Activated T-helper 17 cell treated with anti-CD3 and anti-CD28 coated beads, Interleukin-2, amount 50 U/mL, for 72 hours (primary cell): ENCODE measurements at regions not wholly inside any gene's neighbourhood (a gene's known extent, or its start where the extent isn't known, plus 50 kb on each side); places are given as distances from the start of the nearest gene placed in this dataset.

ENCODE experiments used
- ATAC-seq: fragments of 150-1000 bp; cut with Tn5 transposase; replicated peaks from 2 replicates; pipeline ENCODE4 v1.10.0; 2021; ENCODE audit warnings: mild to moderate bottlenecking, moderate library complexity
- H3K27ac Mint-ChIP-seq: one replicate; pipeline ENCODE4 v1.8.0; 2022; ENCODE audit warnings: mixed read lengths
- H3K27me3 Mint-ChIP-seq: one replicate; pipeline ENCODE4 v1.8.0; 2022; ENCODE audit warnings: mixed read lengths
- H3K36me3 Mint-ChIP-seq: one replicate; pipeline ENCODE4 v1.8.0; 2022; ENCODE audit warnings: low read depth, mild to moderate bottlenecking, mixed read lengths
- H3K4me1 Mint-ChIP-seq: one replicate; pipeline ENCODE4 v1.8.0; 2022; ENCODE audit warnings: mixed read lengths
- H3K4me3 Mint-ChIP-seq: one replicate; pipeline ENCODE4 v1.8.0; 2022; ENCODE audit warnings: mild to moderate bottlenecking, mixed read lengths
- H3K9me3 Mint-ChIP-seq: one replicate; pipeline ENCODE4 v1.8.0; 2022; ENCODE audit warnings: mixed read lengths

DNA sequence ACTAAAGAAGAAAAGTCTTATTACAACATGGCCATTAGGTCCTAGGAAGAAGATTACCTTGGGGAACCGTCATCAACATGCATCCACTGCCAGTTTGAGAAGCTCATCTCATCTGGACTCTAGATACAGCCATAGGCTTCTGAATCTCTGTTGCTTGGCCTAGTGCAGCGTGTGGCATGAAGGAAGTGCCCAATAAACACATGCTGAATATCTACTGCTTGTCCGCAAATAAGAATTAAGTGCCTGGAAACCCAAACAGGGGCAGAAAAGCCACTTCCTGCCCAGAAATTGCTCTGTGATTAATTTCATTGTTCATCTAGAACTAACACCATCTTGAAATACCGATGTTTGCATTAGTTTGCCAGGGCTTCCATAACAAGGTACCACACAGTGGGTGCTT is 241.1 kb upstream of the KLF3 start:
- Mint-ChIP-seq H3K4me1 (no peaks in the 10 kb centered on the region), H3K36me3 (no peaks in the 10 kb centered on the region), H3K4me3 (no peak overlapping the region), H3K27me3 (no peaks in the 10 kb centered on the region), H3K9me3 (peaks cover 7% of the 10 kb centered on the region), H3K27ac (no peak overlapping the region)
- ATAC-seq: no peak

DNA sequence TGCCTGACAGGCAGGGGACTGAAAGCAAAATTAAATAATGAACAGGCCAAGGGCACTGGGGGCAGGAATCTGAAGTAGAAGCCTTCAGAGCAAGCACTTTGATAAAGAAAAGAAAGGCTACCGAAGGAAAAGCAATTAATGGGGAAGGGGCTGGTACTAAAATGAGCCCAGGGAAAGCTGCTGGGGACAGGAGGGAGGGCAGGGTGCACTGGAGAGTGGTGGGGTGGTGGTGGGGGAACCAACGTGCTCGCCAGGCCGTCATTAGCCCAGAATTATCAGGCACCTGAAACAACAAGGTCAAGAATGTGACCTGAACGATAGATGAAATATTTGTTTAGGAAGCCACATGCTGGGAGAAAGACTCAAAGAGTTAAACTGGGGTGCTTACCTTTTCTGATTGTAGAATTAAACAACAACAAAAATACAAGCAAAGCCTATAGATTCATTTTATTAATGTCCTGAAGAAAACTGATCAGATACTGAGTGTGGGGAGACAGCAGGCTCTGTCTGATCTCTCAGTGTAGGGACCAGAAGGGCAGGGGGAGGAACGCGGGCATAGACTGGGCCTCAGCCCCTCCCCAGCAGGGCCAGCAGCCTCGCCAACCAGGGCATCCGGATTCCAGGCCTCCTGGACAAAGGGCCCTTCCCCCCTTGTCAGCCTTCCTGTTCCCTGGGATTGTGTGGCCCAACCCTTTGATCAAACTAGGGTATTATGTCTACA is 239.7 kb upstream of the KLF3 start:
- H3K9me3 Mint-ChIP-seq: peaks cover 7% of the 10 kb centered on the region
- H3K4me1 Mint-ChIP-seq: no peaks in the 10 kb centered on the region
- no peak overlapping the region for H3K4me3 Mint-ChIP-seq
- no peaks in the 10 kb centered on the region for H3K27me3 Mint-ChIP-seq
- no peak overlapping the region for H3K27ac Mint-ChIP-seq
- ATAC-seq: no peak
- H3K36me3 Mint-ChIP-seq: no peaks in the 10 kb centered on the region

- no peaks in the 10 kb centered on the region for H3K4me1 Mint-ChIP-seq
- H3K27me3 Mint-ChIP-seq: no peaks in the 10 kb centered on the region
- ATAC-seq: no peak
- no peak overlapping the region for H3K27ac Mint-ChIP-seq
- H3K4me3 Mint-ChIP-seq: no peak overlapping the region
- H3K9me3 Mint-ChIP-seq: no peaks in the 10 kb centered on the region
- H3K36me3 Mint-ChIP-seq: no peaks in the 10 kb centered on the region
Measured at GRCh38 chr4:38426532-38426931, 237.5 kb upstream of the KLF3 start.

DNA sequence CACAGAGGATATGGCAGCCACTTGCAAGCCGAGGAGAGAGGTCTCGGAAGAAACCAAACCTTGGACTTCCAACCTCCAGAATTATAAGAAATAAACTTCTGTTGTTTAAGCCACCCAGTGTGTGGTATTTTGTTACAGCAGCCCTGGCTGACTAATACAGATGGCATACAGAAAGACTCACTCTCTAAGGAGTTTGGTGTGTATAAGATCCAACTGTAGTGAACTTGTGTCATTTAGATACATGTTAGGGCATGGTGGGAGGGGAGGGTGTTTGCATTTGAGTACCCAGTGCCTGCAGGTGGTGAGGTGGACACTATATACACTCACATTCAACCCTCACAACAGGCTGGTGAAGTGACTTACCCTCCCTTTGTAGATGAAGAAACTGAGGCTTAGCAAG is 233.2 kb upstream of the KLF3 start:
- peaks cover 8% of the 10 kb centered on the region for H3K9me3 Mint-ChIP-seq
- no peak for ATAC-seq
- H3K36me3 Mint-ChIP-seq: no peaks in the 10 kb centered on the region
- no peak overlapping the region for H3K27ac Mint-ChIP-seq
- no peak overlapping the region for H3K4me3 Mint-ChIP-seq
- peaks cover under 1% of the 10 kb centered on the region for H3K27me3 Mint-ChIP-seq
- H3K4me1 Mint-ChIP-seq: no peaks in the 10 kb centered on the region

- no peak for ATAC-seq
- Mint-ChIP-seq H3K4me3 (no peak overlapping the region), H3K36me3 (no peaks in the 10 kb centered on the region), H3K27me3 (peaks cover 2% of the 10 kb centered on the region), H3K4me1 (no peaks in the 10 kb centered on the region), H3K9me3 (peaks cover 8% of the 10 kb centered on the region), H3K27ac (no peak overlapping the region)
Measured at GRCh38 chr4:38442073-38442788, 221.8 kb upstream of the KLF3 start.

- peaks cover 6% of the 10 kb centered on the region for H3K9me3 Mint-ChIP-seq
- ATAC-seq: no peak
- H3K27ac Mint-ChIP-seq: no peak overlapping the region
- H3K27me3 Mint-ChIP-seq: peaks cover 8% of the 10 kb centered on the region
- H3K4me1 Mint-ChIP-seq: peaks cover 24% of the 10 kb centered on the region
- no peak overlapping the region for H3K4me3 Mint-ChIP-seq
- no peaks in the 10 kb centered on the region for H3K36me3 Mint-ChIP-seq
Measured at GRCh38 chr4:38449506-38450174, 214.4 kb upstream of the KLF3 start.

DNA sequence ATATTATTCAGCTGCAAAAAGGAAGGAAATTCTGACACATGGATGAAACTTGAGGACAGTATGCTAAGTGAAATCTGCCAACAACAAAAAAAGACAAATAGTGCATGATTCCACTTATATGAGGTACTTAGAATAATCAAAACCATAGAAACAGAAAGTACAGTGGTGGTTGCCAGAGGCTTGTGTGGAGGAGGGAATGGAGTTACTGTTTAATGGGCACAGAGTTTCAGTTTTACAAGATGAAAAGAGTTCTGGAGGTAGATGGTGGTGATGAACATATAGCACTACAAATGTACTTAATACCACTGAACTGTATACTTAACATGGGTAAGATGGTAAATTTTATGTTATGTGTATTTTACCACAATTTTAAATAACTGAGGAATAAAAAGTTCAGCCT is 212.0 kb upstream of the KLF3 start:
- H3K4me1 Mint-ChIP-seq: peaks cover 36% of the 10 kb centered on the region
- no peaks in the 10 kb centered on the region for H3K36me3 Mint-ChIP-seq
- H3K4me3 Mint-ChIP-seq: no peak overlapping the region
- peaks cover 10% of the 10 kb centered on the region for H3K27me3 Mint-ChIP-seq
- H3K27ac Mint-ChIP-seq: no peak overlapping the region
- peaks cover 6% of the 10 kb centered on the region for H3K9me3 Mint-ChIP-seq
- peak; percentile 48 for ATAC-seq

DNA sequence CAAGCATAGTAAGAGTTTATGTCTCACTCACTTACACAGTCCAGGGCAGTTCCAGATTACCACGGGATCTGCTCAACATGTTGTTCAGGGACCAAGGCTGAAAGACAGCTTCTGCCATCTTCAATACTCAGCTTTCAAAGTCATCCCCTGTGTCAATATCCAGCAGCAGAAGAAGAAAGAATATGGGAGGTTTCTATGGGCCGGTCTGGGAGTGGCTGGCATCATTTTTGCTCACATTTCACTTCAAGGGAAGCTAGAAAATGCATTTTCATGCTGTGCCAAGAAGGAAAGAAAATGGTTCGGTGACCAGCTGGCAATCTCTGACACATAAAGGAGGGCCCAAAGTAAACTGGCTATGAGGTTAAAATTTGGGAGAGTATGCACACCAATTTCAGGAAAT is 211.5 kb upstream of the KLF3 start:
- no peak overlapping the region for H3K27ac Mint-ChIP-seq
- ATAC-seq: no peak
- no peak overlapping the region for H3K4me3 Mint-ChIP-seq
- no peaks in the 10 kb centered on the region for H3K36me3 Mint-ChIP-seq
- H3K4me1 Mint-ChIP-seq: peaks cover 36% of the 10 kb centered on the region
- peaks cover 8% of the 10 kb centered on the region for H3K27me3 Mint-ChIP-seq
- peaks cover under 1% of the 10 kb centered on the region for H3K9me3 Mint-ChIP-seq

GRCh38 chr4:38453253-38453881 is 210.6 kb upstream of the KLF3 start:
- Mint-ChIP-seq H3K27ac (no peak overlapping the region), H3K4me1 (peaks cover 36% of the 10 kb centered on the region), H3K27me3 (peaks cover 8% of the 10 kb centered on the region), H3K36me3 (no peaks in the 10 kb centered on the region), H3K9me3 (no peaks in the 10 kb centered on the region), H3K4me3 (peak overlapping the region; percentile 41)
- ATAC-seq: peak; percentile 49

GRCh38 chr4:38454284-38454683 is 209.7 kb upstream of the KLF3 start:
- no peak for ATAC-seq
- peak overlapping the region; percentile 41 for H3K4me3 Mint-ChIP-seq
- peaks cover 36% of the 10 kb centered on the region for H3K4me1 Mint-ChIP-seq
- no peak overlapping the region for H3K27ac Mint-ChIP-seq
- no peaks in the 10 kb centered on the region for H3K9me3 Mint-ChIP-seq
- H3K36me3 Mint-ChIP-seq: no peaks in the 10 kb centered on the region
- H3K27me3 Mint-ChIP-seq: peaks cover 8% of the 10 kb centered on the region

GRCh38 chr4:38455092-38455862 is 208.7 kb upstream of the KLF3 start:
- peaks cover 32% of the 10 kb centered on the region for H3K4me1 Mint-ChIP-seq
- peaks cover 5% of the 10 kb centered on the region for H3K27me3 Mint-ChIP-seq
- peak overlapping the region; percentile 40 for H3K4me3 Mint-ChIP-seq
- no peaks in the 10 kb centered on the region for H3K36me3 Mint-ChIP-seq
- no peak overlapping the region for H3K27ac Mint-ChIP-seq
- no peaks in the 10 kb centered on the region for H3K9me3 Mint-ChIP-seq
- ATAC-seq: peak; percentile 81

GRCh38 chr4:38456096-38456495 is 207.9 kb upstream of the KLF3 start:
- no peak for ATAC-seq
- no peaks in the 10 kb centered on the region for H3K9me3 Mint-ChIP-seq
- H3K27me3 Mint-ChIP-seq: peaks cover 5% of the 10 kb centered on the region
- no peak overlapping the region for H3K27ac Mint-ChIP-seq
- H3K36me3 Mint-ChIP-seq: no peaks in the 10 kb centered on the region
- H3K4me1 Mint-ChIP-seq: peaks cover 32% of the 10 kb centered on the region
- H3K4me3 Mint-ChIP-seq: no peak overlapping the region

- Mint-ChIP-seq H3K4me1 (peaks cover 8% of the 10 kb centered on the region), H3K9me3 (no peaks in the 10 kb centered on the region), H3K27ac (no peak overlapping the region), H3K36me3 (no peaks in the 10 kb centered on the region), H3K27me3 (peaks cover 5% of the 10 kb centered on the region), H3K4me3 (no peak overlapping the region)
- ATAC-seq: no peak
Measured at GRCh38 chr4:38461342-38461741, 202.7 kb upstream of the KLF3 start.
